HepG2 (cell line): ENCODE measurements at regions not wholly inside any gene's neighbourhood (a gene's known extent, or its start where the extent isn't known, plus 50 kb on each side); places are given as distances from the start of the nearest gene placed in this dataset.

Source experiments
- CHD2 ChIP-seq: IDR thresholded peaks from 2 replicates; pipeline ENCODE4 v1.6.1; 2011; ENCODE audit warnings: low read depth, low read length, improper control_type of control experiment
- FOXJ3 ChIP-seq: sonication (generic); formaldehyde crosslinking; IDR thresholded peaks from 2 replicates; pipeline ENCODE4 v1.4.0; 2020; ENCODE audit warnings: missing genetic modification reagents, mild to moderate bottlenecking, borderline replicate concordance
- MYC ChIP-seq: sonication (generic); formaldehyde crosslinking; IDR thresholded peaks from 2 replicates; pipeline ENCODE4 v1.9.0; 2021; ENCODE audit warnings: missing genetic modification reagents, borderline replicate concordance
- RELA ChIP-seq: sonication (generic); formaldehyde crosslinking; IDR thresholded peaks from 2 replicates; pipeline ENCODE4 v1.4.0; 2020; ENCODE audit warnings: missing genetic modification reagents
- SMARCE1 ChIP-seq: fragments of 450-650 bp; IDR thresholded peaks from 2 replicates; pipeline ENCODE4 v1.6.1; 2017; ENCODE audit warnings: borderline replicate concordance
- ZBTB8A ChIP-seq: sonication (generic); formaldehyde crosslinking; IDR thresholded peaks from 2 replicates; pipeline ENCODE4 v1.4.0; 2020; ENCODE audit warnings: mild to moderate bottlenecking, low read depth, missing genetic modification reagents, borderline replicate concordance
- ZFP36 ChIP-seq: fragments of 150-350 bp; IDR thresholded peaks from 2 replicates; pipeline ENCODE4 v1.6.1; 2018; ENCODE audit warnings: borderline replicate concordance, low read length, low read depth; ENCODE audit not compliant: partially characterized antibody
- ZNF567 ChIP-seq: sonication (generic); formaldehyde crosslinking; IDR thresholded peaks from 2 replicates; pipeline ENCODE4 v1.8.1; 2023; ENCODE audit warnings: mild to moderate bottlenecking, missing genetic modification reagents, borderline replicate concordance
- ZNF687 ChIP-seq: sonication (generic); formaldehyde crosslinking; IDR thresholded peaks from 2 replicates; pipeline ENCODE4 v1.5.1; 2020; ENCODE audit warnings: mild to moderate bottlenecking, missing genetic modification reagents, moderate library complexity
- TF ChIP-seq, protein P1 (sequence below): sonication (generic); formaldehyde crosslinking; IDR thresholded peaks from 2 replicates; pipeline ENCODE4 v1.5.0; 2020; ENCODE audit warnings: mild to moderate bottlenecking, missing genetic modification reagents

- TF ChIP-seq ZFP36 (no peak), ZNF687 (no peak), SMARCE1 (no peak), MYC (no peak), FOXJ3 (CRISPR knock-in tag) (no peak), RELA (CRISPR knock-in tag) (no peak), ZNF567 (no peak), CHD2 (no peak), ZBTB8A (CRISPR knock-in tag) (no peak)
- TF ChIP-seq, protein P1, sequence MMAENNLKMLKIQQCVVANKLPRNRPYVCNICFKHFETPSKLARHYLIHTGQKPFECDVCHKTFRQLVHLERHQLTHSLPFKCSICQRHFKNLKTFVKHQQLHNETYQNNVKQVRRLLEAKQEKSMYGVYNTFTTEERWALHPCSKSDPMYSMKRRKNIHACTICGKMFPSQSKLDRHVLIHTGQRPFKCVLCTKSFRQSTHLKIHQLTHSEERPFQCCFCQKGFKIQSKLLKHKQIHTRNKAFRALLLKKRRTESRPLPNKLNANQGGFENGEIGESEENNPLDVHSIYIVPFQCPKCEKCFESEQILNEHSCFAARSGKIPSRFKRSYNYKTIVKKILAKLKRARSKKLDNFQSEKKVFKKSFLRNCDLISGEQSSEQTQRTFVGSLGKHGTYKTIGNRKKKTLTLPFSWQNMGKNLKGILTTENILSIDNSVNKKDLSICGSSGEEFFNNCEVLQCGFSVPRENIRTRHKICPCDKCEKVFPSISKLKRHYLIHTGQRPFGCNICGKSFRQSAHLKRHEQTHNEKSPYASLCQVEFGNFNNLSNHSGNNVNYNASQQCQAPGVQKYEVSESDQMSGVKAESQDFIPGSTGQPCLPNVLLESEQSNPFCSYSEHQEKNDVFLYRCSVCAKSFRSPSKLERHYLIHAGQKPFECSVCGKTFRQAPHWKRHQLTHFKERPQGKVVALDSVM: no peak
These were observed 106.2 kb upstream of the SMAD1 start for GRCh38 chr4:145375416-145375815.
